ENCODE measurements at regions not wholly inside any gene's neighbourhood (a gene's known extent, or its start where the extent isn't known, plus 50 kb on each side); places are given as distances from the start of the nearest gene placed in this dataset.

GRCh38 chr12:113659015-113659414, 187.3 kb upstream of the LHX5 start:
- TF ChIP-seq, protein P1, sequence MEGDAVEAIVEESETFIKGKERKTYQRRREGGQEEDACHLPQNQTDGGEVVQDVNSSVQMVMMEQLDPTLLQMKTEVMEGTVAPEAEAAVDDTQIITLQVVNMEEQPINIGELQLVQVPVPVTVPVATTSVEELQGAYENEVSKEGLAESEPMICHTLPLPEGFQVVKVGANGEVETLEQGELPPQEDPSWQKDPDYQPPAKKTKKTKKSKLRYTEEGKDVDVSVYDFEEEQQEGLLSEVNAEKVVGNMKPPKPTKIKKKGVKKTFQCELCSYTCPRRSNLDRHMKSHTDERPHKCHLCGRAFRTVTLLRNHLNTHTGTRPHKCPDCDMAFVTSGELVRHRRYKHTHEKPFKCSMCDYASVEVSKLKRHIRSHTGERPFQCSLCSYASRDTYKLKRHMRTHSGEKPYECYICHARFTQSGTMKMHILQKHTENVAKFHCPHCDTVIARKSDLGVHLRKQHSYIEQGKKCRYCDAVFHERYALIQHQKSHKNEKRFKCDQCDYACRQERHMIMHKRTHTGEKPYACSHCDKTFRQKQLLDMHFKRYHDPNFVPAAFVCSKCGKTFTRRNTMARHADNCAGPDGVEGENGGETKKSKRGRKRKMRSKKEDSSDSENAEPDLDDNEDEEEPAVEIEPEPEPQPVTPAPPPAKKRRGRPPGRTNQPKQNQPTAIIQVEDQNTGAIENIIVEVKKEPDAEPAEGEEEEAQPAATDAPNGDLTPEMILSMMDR (IDR thresholded peaks at IDR 0.05) = no peak
- no peak for TF ChIP-seq POLR2A (IDR thresholded peaks at IDR 0.05)
